ENCODE measurements at regions not wholly inside any gene's neighbourhood (a gene's known extent, or its start where the extent isn't known, plus 50 kb on each side); places are given as distances from the start of the nearest gene placed in this dataset.
A peak's percentile ranks its signal among the peaks of the same experiment; 100 is the strongest.
"Not testable (repeated sequence)": the region's sequence is repeated elsewhere in the genome, so short reads cannot be mapped to it uniquely, and the experiment has no call there.

DNA sequence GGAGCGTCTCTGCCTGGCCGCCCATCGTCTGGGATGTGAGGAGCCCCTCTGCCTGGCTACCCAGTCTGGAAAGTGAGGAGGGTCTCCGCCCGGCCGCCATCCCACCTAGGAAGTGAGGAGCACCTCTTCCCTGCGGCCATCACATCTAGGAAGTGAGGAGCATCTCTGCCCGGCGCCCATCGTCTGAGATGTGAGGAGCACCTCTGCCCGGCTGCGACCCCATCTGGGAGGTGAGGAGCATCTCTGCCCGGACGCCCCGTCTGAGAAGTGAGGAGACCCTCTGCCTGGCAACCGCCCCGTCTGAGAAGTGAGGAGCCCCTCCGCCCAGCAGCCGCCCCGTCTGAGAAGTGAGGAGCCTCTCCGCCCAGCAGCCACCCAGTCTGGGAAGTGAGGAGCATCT lies 84.5 kb downstream of the IDS start:
- DNase-seq (ENCODE audit: low read depth in 4 of 4, low spot score in 2 of 4) = not testable (repeated sequence)

- no peak for DNase-seq (ENCODE audit: low read depth in 4 of 4, low spot score in 2 of 4)
Observed at GRCh38 chrX:149398027-149398426, 107.1 kb downstream of the IDS start.

DNA sequence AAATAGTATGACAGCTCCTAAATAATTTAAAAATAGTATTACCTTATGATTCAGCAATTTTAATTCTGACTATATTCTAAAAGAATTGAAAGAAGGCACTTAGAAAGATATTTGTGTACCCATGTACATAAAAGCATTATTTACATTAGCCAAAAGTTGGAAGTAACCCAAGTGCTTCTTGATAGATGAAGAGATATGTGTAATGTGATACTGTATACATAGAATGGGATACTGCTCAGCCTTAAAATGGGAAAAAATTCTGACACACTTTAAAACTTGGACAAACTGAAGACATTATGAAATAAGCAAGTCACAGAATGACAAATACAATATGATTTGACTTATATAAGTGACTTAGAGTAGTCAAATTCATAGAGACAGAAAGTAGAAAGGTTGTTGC lies 112.2 kb downstream of the IDS start:
- no peak for DNase-seq (ENCODE audit: low read depth in 4 of 4, low spot score in 2 of 4)

DNA sequence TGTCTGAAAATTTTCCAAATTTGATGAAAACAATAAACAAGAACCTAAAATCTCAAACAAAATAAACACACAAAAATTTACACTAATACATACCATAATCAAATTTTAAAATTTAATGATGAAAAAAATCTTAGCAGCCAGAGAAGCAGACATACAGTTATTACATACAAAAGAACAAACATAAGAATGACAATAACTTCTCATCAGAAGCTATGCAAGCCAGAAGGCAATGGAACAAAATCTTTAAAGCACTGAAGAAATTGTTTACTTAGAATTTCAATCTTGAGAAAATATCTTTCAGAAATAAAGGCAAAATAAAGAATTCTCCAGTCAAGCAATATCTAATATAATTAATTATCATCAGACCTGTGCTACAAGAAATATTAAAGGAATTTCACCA lies 121.3 kb downstream of the IDS start:
- no peak for DNase-seq (ENCODE audit: low read depth in 4 of 4, low spot score in 2 of 4)

GRCh38 chrX:149374751-149375150 lies 130.4 kb downstream of the IDS start:
- DNase-seq (ENCODE audit: low read depth in 4 of 4, low spot score in 2 of 4) = no peak

- no peak for DNase-seq (ENCODE audit: low read depth in 4 of 4, low spot score in 2 of 4)
Observed at GRCh38 chrX:149372866-149373265, 132.2 kb downstream of the IDS start.

GRCh38 chrX:149371986-149372385 lies 133.1 kb downstream of the IDS start:
- DNase-seq (ENCODE audit: low read depth in 4 of 4, low spot score in 2 of 4) = no peak

GRCh38 chrX:149370097-149370496 lies 135.0 kb downstream of the IDS start:
- DNase-seq (ENCODE audit: low read depth in 4 of 4, low spot score in 2 of 4) = no peak

- no peak for DNase-seq (ENCODE audit: low read depth in 4 of 4, low spot score in 2 of 4)
Observed at GRCh38 chrX:149365552-149365951, 139.6 kb downstream of the IDS start.

GRCh38 chrX:149365061-149365460 lies 140.0 kb downstream of the IDS start:
- DNase-seq (ENCODE audit: low read depth in 4 of 4, low spot score in 2 of 4) = no peak

DNA sequence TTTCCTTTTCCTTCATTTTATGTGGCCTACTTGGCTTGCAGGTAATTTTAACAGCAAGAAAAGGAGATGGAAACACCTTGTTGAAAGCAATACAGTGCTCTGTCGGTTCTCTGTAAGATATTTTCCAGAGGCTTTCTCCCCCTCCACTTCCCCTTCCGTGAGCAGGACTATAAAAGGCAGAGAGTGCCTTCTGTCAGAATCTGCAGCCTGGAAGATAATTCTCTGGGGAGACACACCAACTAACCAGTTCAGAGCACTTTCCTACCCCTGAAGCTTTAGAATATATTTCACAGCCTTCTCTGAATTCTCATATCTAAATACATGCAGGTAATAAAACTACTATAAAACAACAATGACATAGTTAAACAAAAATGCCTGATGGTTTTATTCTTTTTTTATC lies 141.1 kb downstream of the IDS start:
- DNase-seq (ENCODE audit: low read depth in 4 of 4, low spot score in 2 of 4) = no peak

- DNase-seq (ENCODE audit: low read depth in 4 of 4, low spot score in 2 of 4) = no peak
Observed at GRCh38 chrX:149346306-149346705, 158.8 kb downstream of the IDS start.

DNA sequence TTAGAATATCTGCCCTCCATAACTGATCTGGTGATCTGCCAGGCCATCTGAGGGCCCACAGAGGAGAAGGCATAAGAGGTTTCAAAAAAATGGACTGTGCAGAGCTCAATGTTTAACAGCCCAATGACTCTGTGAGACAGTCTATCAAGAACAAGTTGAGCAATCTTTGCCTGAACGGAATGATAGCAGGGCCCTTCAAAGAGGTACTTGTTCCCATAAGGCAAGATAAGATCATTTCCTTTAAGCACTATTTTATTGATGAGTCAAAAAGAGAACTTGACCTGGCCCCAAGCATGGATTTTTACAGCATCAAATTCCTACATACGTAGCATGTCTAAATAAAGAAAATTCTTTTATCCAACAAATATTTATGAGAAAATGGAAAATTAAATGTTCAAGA lies 182.8 kb downstream of the IDS start:
- no peak for DNase-seq (ENCODE audit: low read depth in 4 of 4, low spot score in 2 of 4)

DNA sequence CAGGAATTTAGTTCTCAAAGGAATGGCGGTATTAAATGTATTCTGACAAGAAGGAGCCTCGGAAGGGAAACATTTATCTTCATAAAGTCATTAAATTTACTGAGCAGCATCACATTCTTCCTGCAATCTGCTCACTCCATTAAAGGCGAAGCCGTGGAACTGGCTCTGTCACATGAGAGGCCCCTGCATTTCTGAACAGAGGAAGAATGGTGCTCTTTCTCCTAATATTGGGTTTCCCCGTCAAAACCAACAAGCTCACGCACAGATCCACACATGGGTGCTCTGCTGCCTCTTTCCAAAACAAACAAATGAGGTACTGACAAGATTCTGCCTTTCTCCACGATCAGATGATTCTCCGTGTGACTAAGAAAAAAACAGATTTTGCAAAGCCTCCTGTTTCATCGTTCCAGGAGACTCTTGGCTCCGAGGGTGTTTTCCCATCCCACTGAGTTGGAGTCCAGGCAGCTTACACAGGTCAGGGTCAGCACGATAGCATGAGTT lies 191.2 kb downstream of the IDS start:
- no peak for DNase-seq (ENCODE audit: low read depth in 4 of 4, low spot score in 2 of 4)

DNA sequence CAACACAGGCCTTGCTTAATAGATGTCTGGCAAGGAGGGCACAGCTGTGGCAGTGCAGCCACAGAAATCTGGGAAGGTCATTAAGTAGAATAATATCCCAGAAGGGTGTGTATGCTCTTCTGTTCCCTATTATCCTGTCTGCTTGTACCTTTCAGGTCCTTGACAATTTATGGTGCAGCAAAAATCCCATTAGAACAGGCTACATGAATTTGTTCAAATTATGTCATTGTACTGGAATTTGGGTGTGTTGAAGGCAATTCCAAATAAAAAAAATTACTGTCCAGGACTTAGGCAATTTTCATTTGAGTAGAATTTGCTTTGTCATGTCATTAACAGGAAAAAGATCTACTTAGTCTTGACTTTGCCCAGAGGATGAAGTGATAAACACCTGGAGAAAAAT lies 192.1 kb downstream of the IDS start:
- no peak for DNase-seq (ENCODE audit: low read depth in 4 of 4, low spot score in 2 of 4)

GRCh38 chrX:149312097-149312496 lies 193.0 kb downstream of the IDS start:
- no peak for DNase-seq (ENCODE audit: low read depth in 4 of 4, low spot score in 2 of 4)

DNA sequence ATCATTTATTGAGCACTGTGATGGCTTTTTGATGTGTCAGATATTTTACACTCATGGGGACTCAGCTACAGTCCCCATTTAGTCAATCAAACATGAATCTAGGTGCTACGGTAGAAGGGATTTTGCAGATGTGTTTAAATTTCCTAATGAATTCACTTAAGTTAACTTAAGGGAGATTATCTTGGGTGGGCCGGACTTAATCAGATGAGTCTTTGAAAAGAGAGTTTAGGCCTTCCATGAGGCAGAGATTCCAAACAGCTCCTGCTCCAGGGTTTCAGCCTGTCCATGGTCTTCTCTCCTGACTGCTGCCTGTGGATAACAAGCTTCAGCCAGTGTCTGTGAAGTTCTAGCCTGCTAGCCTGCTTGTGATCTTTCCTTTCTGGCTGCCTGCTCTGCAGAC lies 202.4 kb downstream of the IDS start:
- DNase-seq (ENCODE audit: low read depth in 4 of 4, low spot score in 2 of 4) = no peak

GRCh38 chrX:149298111-149298510 lies 207.0 kb downstream of the IDS start:
- no peak for DNase-seq (ENCODE audit: low read depth in 4 of 4, low spot score in 2 of 4)

GRCh38 chrX:149296092-149296491 lies 209.0 kb downstream of the IDS start:
- DNase-seq (ENCODE audit: low read depth in 4 of 4, low spot score in 2 of 4) = no peak

DNA sequence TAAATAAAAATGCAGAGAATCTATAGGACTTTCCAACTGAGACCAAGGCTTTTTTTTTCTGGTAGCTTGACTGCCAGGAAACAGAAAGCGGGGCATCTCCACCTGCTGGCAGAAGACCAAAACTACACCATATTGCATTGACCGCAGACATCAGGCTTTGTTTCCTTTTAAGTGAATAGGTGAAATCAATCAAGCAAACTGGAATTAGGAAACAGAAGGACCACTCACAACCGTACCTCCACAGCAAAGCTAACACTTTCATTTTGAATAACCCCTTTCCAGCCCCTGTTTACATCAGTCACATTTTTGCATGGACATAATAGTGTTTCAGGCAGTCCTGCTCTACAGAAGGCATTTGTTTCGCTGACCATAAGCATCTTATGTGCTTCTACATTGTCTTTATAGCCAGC lies 218.2 kb downstream of the IDS start:
- peak; percentile 1 to 34 (median 16) for DNase-seq (ENCODE audit: low read depth in 4 of 4, low spot score in 2 of 4)

GRCh38 chrX:149284616-149285015 lies 220.5 kb downstream of the IDS start:
- DNase-seq (ENCODE audit: low read depth in 4 of 4, low spot score in 2 of 4) = no peak

DNA sequence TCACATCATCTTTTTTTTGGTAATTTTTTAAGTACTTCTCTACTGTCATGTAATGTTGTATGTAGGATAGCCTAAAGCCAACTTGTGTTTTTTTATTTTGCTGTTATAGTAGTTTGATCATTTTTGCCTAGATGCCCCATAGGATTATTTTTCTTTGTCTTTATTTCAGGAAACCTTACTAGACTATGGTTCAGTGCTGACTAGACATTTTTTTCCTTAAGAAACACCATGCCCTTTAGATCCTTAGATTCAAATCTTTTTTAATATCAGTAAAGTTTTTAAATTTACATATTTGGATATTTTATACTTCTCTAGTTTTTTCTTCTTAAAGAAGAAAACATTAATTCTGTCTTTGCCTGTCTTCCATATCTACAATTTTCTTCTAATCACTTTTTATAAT lies 221.3 kb downstream of the IDS start:
- DNase-seq (ENCODE audit: low read depth in 4 of 4, low spot score in 2 of 4) = no peak

DNA sequence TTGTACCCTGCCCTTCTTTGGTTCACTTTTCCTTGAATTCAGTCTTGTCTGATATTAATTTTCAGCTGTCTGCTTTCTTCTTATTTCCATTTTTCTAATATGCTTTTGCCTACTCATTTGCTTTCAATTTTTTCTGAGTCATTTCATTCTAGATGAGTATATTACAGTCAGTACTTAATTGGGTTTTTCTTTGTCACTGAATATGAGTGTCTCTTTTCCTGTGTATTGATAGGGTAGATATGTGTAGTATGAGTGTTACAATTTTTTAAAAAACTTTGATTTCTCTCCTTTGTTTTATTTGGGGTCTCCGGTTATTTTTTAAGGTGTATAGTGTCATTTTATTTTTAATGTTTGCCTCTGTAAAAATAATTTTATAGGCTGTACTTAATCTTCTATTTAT lies 222.2 kb downstream of the IDS start:
- no peak for DNase-seq (ENCODE audit: low read depth in 4 of 4, low spot score in 2 of 4)

DNA sequence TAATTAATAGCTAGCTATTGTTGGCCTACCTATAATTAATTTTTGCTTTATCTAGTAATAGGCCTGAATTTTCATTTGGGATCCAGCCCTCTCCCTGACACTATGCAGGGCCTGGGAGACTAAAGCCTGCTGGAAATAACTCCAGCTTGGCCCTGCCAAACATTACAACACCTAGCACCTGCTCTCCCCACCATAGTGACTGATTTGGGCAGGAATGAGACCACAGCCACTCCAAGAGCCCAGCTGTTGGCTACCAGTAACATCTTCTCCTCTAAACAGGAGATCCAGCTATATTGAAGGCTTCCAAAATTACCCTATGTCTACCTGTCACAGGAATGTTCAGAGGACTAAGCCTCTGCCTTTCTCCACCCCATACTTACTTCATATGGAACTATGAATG lies 225.1 kb downstream of the IDS start:
- DNase-seq (ENCODE audit: low read depth in 4 of 4, low spot score in 2 of 4) = no peak
